ENCODE measurements at regions not wholly inside any gene's neighbourhood (a gene's known extent, or its start where the extent isn't known, plus 50 kb on each side); places are given as distances from the start of the nearest gene placed in this dataset.
"Not testable (repeated sequence)": the region's sequence is repeated elsewhere in the genome, so short reads cannot be mapped to it uniquely, and the experiment has no call there.

DNA sequence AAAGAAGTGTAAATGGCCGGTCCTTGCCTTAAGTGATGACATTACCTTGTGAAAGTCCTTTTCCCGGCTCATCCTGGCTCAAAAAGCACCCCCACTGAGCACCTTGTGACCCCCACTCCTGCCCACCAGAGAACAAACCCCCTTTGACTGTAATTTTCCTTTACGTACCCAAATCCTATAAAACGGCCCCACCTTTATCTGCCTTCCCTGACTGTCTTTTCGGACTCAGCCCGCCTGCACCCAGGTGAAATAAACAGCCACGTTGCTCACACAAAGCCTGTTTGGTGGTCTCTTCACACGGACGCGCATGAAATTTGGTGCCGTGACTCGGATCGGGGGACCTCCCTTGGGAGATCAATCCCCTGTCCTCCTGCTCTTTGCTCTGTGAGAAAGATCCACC is 112.4 kb downstream of the NPY start:
- DNase-seq, result not testable (repeated sequence)

DNA sequence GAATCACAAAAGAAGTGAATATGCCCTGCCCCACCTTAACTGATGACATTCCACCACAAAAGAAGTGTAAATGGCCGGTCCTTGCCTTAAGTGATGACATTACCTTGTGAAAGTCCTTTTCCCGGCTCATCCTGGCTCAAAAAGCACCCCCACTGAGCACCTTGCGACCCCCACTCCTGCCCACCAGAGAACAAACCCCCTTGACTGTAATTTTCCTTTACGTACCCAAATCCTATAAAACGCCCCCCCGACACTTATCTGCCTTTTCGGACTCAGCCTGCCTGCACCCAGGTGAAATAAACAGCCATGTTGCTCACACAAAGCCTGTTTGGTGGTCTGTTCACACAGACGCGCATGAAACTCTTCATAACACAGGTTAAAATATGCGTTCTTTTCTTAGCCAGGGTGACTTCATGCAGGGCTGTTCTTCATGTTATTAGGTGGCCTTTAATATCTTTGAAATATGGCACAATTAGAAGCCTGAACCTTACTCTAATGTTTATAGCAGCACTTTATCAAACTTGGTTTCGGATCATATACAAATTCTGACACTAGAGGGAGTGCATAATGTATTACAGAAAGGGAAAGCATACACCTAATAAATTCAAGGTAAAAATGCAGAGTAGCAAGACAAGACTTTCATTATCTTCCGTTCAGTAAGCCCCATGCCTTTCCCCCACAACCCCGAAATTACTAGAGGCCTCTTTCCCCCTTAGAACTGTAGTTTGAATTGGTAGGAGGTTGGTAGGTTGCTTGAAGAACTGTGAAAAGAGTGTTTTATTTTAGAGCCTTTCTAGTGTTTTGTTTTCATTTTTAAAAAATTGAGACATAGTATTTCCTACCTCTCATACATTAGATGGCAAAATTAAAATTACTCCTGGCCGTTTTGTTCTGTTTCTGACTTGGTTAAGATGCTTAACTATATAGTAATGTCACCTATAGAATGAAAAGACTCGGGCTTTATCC is 117.9 kb downstream of the NPY start:
- peak; percentile 17 for DNase-seq

DNA sequence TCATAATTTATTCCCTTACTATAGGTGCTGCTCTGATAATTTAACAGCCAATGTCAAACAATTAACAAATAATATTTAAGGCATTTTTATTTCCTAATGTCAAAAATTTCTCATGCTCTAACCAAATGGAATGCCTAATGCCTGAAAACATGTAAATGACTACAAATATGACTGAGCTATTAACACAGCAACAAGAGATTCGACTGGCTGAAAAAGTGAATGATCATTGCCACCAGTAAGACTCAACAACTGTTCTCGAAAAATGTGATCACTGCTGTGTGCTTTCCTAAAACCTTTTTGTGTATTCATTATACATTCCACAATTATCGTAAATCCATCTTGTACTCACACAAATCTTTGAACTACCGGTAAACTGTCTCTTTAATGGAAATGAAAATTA is 118.7 kb downstream of the NPY start:
- no peak for DNase-seq

DNA sequence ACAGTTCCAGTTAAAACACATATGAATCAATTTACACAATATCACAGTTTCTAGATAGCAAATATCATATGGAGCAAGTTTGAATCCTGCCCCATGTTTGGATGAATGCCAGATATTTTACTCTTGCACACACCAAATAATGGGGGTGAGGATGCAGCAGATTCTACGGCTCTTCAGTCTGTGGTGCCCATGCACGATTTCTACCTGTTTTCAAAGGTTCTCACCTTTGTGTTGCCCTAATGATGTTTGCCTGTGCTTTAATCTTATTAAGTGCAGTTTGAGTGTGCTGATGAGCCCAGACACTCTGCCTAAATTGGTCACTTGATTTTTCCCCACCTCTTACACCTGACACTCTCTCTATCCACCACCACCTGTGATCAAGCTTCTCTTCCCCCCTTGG is 119.6 kb downstream of the NPY start:
- DNase-seq, result no peak

DNA sequence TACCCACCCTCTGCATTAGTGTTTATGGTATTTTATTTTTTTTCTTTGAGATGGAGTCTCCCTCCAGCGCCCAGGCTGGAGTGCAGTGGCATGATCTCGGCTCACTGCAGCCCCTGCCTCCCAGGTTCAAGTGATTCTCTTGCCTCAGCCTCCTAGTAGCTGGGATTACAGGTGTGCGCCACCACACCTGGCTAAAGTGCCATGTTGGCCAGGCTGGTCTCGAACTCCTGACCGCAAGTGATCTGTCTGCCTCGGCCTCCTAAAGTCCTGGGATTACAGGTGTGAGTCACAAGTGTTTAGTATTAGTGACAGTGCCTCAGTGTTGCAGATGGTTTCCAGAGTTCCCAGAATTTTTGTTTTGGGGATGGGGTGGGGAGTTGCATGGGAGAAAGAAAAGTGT is 120.3 kb downstream of the NPY start:
- no peak for DNase-seq

DNA sequence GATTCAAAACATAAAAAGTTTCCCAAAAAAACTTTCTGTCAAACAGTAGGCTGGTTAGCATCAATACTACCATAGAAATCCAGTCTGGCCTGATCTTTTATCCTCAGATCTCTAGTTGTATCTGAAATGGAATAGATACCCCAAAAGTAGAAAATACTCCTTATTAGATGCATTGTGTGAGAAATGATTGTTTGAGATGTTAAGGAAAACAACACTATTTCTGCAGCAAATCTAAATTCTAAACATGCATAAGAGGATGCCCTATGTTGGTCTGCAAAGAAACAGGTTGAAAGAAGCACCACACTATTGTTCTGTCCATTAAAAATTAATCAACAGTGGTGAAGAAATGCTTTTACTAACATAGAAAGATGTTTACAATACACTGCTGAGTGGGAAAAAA is 121.0 kb downstream of the NPY start:
- no peak for DNase-seq

DNA sequence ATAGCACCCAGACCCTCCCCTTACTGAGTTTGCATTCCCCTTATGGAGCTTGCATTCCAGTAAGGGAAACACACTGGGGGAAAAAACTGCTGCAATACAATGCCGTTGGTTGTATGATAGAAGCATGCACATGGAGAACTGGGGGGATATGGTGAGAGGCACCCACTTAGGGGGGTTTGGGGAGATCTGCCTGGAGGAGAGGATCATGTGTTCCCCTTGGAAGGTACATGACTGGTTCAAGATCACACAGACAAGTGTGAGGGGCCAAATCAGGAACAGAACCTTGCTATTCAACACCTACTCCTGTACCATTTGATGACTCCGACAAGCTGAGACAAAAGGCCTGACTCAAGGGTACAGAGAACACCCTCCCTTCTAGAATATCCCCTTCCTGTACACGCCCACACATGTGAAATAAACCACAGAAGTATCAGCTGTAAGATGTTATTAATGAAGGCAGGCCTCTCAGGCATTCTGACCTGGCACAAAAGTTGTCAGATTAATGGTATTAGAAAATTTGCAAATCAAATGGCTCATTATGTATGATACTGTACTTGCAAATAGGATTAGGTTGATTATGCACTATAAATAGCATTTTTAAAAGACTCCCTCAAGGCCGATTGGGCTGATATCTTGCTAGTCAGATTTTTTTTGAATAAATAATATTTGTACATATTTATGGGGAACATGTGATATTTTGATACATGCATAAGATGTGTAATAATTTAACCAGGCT is 122.2 kb downstream of the NPY start:
- DNase-seq, result no peak

DNA sequence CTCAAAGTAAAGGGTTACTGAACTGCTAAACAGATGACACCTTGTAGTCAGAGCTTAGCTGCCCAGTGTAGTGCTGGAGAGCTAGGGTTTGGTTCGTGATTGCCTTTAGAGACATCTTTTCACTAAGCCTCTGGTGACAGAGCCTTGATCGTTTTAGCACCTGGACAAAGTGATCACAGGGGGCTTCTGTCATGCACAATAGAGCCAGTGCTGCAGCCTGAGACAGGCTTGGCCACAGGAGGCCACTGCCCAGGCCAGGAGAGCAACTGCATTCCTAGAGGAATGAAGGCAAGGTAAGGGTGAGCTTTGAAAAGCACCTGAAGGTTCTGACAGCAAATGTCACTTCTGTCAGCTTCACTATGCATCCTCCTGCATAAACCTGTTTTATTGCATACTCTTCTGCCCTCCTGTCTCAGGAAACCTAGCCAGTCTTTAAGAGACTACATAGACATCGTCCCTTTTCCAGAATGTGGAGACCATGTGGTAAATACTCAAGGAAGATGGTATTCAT is 122.9 kb downstream of the NPY start:
- no peak for DNase-seq

DNA sequence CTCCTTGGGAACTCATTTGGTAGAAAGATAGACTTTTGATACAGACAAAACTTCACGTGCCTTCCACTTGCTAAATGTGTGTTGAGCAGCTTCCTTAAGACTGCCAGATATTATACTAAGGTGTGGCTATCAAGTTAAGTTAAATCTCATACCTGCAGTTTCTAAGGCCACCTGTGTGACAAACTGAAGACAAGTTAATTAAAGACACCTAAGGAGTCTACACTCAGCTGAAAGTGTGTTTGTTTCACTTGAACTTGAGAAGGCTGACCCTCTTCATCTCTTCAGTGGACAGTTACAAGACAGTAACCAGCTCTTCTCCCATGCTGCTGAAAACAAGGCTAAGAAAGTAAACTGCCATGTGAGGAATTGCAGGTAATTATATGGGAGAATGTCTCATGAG is 124.0 kb downstream of the NPY start:
- no peak for DNase-seq

DNA sequence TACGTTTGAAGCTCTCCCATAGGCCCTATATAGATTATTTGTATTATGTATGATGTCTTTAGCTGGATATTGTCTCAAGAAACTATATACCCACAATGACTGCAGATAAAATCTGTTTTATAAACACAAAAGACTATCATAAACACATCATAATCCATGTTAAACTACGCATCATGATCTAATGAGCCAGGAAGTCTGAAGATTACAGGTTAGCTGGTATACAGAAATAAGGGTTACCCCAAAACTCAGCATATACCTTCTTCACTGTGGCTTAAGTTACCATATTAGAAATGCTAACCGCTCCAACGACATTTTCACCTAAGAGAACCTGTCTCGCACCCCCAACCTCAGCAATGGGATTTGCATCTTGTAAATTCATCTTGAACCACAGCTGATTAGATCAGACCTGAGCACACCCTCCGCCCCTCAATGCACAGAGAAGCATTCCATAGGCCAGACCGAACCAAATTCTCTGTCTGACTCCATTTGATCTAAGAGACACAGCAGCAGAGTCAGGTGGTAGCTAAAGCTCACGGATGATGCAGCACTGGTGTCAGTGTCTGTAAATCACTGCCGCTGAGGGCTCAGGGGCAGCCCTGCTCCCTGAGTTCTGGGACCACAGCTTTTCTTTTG is 124.9 kb downstream of the NPY start:
- no peak for DNase-seq

DNA sequence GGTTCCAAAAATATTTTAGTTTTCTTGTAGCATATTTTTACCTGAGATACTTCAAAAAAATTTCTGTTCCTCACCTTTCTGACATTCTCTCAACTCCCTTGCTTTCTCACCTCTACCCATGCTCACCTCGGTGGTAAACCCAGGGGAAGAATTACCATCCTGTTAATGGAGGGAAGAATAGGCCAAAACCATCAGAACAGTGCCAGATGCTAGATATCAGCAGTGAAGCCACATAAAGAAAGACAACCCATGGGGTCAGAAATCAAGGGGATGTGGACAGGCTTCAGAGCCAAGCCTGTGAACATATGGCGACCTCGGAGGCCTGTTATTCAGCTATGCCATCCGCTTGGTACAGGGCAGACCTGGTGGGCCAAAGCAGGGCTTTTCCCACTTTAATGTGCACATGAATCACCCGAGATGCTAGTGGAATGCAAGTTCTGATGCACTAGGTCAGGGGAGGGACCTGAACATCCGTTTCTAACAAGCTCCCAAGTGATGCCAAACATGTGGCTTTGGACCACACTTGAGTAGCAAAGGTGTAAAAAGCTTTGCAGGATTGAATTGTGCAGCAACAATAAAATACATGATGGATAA is 125.5 kb downstream of the NPY start:
- no peak for DNase-seq

DNA sequence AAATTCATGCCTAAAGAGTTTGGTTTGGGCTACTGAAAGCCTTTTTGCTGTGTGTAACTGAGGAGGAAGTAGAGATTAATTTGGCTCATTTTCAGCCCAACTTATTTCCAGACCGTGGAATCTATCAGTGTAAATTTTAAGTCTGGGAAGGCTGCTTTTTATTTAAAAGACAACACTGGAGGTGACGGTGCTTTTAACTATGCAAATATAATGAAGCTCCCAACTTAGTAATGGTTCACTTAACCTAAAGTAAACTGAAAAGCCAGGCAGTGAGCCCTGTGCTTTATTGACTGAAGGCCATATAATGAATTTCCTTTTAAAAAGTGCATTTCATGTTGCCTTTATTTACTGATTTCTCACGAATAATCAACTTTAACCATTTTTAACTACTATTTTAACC is 127.2 kb downstream of the NPY start:
- DNase-seq, result no peak

DNA sequence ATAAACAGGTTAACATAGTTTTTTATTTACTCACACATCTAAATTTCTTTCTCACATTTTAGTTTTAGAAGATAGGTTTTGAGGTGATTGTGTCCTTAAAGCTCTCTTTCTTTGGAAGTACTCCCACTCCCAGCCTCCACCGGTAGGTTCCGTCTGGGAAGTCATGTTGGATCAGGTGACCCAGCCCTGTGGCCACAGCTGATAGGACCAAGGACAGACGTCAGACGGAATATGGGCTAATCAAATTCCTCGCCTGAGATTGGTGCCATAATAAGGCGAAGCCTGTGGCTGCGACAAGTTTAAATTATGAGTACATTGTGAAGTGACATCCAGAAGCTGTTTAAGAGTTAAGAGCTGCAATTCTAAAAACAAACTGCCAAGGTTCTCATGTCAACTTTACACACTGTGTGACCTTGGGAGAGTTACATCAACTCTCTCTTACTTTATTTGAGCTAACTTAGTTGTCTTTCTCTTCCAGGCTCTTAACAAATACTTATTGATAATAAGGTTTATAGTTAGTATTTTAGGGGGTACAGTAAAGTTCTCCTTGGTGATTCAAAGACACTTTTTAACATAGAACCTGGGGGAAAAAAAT is 133.6 kb downstream of the NPY start:
- no peak for DNase-seq

DNA sequence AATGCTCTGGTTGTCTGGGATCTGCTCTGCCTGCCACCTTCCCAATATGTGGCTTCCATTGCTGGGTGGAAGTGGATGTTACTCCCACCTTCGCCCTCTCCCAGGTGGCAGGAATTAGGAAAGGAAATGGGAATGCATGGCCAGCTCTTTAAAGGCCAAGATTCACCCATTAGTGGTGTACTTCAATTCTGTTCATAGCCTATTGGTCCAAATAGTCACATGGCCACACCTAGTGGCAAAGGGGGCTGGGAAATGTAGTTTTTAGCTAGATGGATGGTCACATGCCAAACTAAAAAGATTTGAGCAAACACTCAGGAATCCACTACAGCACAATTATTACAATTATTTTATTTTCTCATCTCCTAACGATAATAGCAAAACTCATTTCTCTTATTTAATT is 135.1 kb downstream of the NPY start:
- no peak for DNase-seq

DNA sequence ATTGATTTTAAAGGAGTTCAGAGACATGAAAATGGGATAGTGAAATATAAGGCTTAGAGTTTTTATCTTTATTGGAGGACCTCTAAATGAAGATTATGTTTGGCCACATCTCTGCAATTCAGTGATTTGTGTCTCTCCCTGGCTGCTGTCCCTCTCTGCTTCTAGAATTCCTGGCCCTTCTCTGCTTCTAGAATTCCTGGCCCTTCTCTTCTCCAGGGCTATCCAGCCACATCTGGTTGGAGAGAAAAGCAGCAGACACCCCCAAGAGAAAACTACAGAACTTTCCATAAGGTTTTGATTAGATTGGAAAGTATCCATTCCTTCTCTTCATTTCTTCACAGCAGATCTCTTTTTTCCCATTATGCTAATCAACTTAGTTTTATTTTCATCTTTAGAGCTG is 135.5 kb downstream of the NPY start:
- no peak for DNase-seq

DNA sequence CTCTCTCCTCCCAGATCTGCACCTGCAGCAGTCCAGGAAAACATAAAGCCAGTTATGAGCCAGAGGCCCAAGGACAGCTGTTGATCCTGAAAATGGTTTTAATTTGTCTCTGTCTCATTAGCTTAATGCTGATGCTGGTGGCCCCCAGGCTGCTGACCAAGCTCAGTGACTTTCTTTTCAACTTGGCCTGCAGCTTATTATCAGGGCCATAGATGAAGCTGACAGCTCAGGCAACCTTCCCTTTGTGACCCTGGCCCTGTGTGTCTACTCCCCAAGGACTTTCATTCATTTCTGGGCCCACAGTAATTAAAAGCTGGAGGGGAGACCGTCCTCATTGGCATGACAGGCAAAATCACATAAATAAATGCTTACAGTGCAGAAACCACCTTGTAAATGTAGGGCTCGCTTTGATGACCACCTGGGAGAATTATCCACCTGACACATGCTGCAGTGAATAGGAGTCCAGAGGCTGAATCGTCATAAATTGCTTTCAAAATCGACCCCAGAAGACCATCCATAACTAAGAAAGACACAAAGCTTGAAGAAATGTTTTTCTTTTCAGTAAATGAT is 138.5 kb downstream of the NPY start:
- DNase-seq, result no peak

DNA sequence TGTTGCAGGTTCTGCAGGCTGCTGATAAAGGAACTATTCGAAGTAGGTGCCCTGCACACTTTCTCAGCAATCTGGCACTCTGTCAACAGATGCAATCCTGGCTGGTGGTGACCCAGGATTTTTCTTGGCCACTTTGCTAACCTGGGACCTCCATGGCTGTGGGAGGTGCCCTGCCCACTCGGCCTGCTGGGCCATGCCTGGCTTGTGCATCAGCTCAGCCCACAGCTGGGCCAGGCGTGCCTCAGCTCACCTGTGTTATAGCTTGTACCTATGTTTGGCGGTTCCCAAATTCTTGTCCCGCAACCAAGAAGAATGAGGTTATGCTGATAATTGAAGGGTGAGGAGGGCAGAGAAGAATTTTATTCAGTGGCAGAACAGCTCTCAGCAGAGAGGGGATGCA is 141.7 kb downstream of the NPY start:
- no peak for DNase-seq

DNA sequence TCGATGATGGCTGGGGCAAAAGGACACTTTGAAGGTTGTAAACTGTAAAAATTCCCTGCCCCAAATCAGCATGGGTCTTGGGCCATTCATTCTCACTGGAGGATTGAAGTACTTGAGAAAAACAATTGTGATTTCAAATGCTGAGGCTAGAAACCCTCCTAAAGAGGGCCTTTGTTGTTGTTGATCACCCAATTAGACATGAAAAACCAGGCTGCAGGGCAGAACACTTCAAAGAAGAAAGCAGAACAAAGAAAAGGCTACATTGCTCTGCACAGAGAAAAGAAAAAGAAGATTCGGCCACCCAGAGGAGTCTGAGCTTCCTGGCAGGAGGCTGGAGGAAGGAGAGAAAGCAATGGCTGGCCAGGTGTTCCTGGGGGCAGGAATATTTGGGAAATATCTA is 143.1 kb downstream of the NPY start:
- no peak for DNase-seq

DNA sequence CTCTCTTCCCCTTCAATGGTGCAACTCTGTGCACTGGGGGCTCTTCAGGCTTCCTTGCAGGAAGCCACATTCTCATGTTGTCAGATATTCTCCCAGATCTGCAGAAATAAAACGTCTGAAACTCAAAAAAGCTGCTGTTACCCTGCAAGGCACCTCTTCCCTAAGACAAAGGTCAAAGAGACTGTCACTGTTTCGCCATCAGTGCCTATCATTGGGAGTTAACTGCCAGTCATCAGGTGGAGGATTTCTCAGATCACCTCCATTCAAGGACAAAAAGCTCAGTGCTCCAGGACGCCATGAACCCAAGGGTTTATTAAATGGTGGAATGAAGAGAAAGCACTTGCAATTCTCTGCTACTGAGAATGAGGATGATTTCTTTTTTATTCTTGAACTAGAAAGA is 144.6 kb upstream of the PALS2 start:
- no peak for DNase-seq

DNA sequence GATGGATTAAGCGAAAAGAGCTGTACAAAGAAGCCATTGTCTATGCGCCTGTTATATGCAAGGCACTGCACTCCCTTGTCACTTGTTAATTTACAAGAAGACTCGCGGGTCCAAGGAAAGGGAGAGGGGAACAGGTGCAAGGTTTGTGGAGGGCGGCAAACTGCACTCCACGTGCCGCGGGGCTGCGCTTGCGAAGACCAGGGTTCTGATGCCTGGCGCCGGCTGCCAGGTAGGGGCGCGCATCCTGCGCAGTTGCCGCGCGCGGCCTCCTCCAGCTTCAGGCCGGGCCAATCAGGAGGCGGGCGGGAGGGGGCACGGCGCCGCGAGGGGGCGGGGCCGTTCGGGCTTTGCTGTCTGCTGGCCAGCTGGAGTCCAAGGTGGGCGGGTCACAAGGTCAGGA is 140.6 kb upstream of the PALS2 start:
- no peak for DNase-seq

DNA sequence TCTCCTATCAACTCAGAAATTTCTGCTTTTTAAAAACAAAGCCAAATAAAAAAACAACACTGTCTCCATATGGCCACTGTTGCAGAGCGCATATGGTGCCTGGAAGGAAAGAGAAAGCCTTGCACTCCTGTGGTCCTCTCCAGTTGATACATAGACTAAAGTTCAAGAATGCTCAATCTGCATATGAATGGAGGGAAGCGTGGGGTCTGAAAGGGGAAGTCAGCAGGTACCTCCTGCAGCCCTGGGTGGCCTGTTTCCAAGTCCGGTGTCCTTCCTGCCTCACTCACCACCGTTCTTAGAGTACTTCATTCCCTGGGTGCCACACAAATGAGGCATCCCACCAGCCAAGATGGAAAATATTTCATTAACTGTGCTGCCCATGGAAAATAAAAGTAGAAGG is 138.3 kb upstream of the PALS2 start:
- DNase-seq, result no peak

DNA sequence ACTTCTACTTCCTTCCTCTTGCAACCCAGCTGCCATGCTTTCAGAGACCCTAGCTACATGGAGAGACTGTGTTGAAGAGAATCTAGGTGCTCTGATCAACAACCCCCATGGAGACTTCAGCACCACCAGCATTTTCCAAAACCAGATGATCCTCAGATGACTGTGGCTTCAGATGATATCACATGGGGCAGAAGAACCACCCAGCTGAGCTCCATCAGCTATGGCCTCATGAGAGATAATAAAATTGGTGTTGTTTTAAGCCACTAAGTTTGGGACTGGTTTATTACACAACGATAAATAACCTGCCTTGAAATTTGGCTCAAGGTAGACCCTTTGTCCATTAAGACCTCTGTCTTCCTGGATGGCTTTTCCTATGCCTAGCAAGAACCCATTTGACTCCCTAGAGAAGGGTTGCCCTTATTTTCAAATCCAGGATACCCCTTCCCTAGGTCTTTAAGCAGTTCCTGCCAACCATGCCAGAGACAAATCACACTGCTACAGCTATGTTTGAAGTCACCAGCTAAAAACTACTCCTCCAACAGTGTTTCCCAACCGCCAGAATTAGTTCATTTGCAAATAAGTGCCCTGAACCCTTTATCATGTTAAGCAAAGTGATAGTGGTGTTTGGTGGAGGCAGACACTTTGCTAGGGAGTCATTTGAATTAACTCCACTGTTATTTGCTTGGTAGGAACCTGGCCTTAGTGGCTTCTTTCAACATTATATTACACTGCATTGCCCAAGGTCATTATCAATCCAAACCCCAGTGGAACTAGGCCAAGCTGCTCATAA is 136.9 kb upstream of the PALS2 start:
- no peak for DNase-seq
